ENCODE measurements at regions not wholly inside any gene's neighbourhood (a gene's known extent, or its start where the extent isn't known, plus 50 kb on each side); places are given as distances from the start of the nearest gene placed in this dataset.

GRCh38 chr1:202069662-202070061 lies 53.1 kb upstream of the GPR37L1 start:
- Histone ChIP-seq H3K18ac (ENCODE audit: extremely low read depth, low read length) (no peak overlapping the region; the same call in 1 of the 2 replicates), H2BK12ac (ENCODE audit: low read depth, low read length) (no peak overlapping the region), H3K36me3 (ENCODE audit: control insufficient read depth in 2 of 4, insufficient read depth in 4 of 4, low read length in 3 of 4) (no peaks in the 10 kb centered on the region), H3K14ac (ENCODE audit: insufficient read length) (no peak overlapping the region), H3K27me3 (replicated peaks in 1 of 4; ENCODE audit: control insufficient read depth in 3 of 4, extremely low read depth in 1 of 4, insufficient read depth in 3 of 4, low read length in 3 of 4) (no peaks in the 10 kb centered on the region), H3K27ac (ENCODE audit: low read depth, low read length) (no peak overlapping the region), H2BK20ac (ENCODE audit: low read length) (peak overlapping the region; percentile 61; the same call in 1 of the 2 replicates), H2AFZ (ENCODE audit: low read length) (no peak overlapping the region), H2BK120ac (replicated peaks; ENCODE audit: low read depth, low read length) (no peak overlapping the region), H3K9ac (replicated peaks in 1 of 4; ENCODE audit: extremely low read depth in 1 of 4, low read depth in 3 of 4, low read length in 3 of 4) (no peak overlapping the region), H3K79me1 (ENCODE audit: low read depth, low read length) (no peaks in the 10 kb centered on the region), H4K91ac (replicated peaks; ENCODE audit: insufficient read length, low read length) (no peak overlapping the region), H3K23me2 (ENCODE audit: low read depth, low read length) (no peaks in the 10 kb centered on the region), H4K5ac (ENCODE audit: insufficient read length, low read depth, low read length) (no peak overlapping the region), H3K9me3 (ENCODE audit: insufficient read depth in 2 of 2, low read depth in 1 of 2, low read length in 1 of 2) (no peaks in the 10 kb centered on the region), H3K56ac (replicated peaks; ENCODE audit: insufficient read length, low read depth, low read length) (no peak overlapping the region), H3K4ac (replicated peaks; ENCODE audit: insufficient read length, low read depth, low read length) (no peak overlapping the region), H3K79me2 (ENCODE audit: control insufficient read depth in 1 of 2, insufficient read depth in 2 of 2, low read length in 2 of 2) (no peaks in the 10 kb centered on the region), H3K4me2 (ENCODE audit: insufficient read depth in 1 of 2, low read depth in 2 of 2, low read length in 2 of 2) (no peak overlapping the region), H4K20me1 (replicated peaks in 1 of 2; ENCODE audit: control insufficient read depth in 1 of 2, insufficient read depth in 2 of 2, low read length in 2 of 2) (no peaks in the 10 kb centered on the region), H2BK5ac (ENCODE audit: low read depth, low read length) (no peak overlapping the region), H3K4me3 (ENCODE audit: extremely low read depth in 1 of 4, insufficient read depth in 2 of 4, low read depth in 3 of 4, low read length in 4 of 4) (no peak overlapping the region), H3K4me1 (replicated peaks in 1 of 4; ENCODE audit: control insufficient read depth in 3 of 4, insufficient read depth in 4 of 4, low read length in 3 of 4) (no peaks in the 10 kb centered on the region; a peak in 1 of 7 replicates), H2BK15ac (ENCODE audit: low read length) (no peak overlapping the region), H3K23ac (ENCODE audit: insufficient read length) (no peak overlapping the region), H4K8ac (ENCODE audit: extremely low read depth, insufficient read depth, low read length) (no peak overlapping the region), H2AK5ac (ENCODE audit: low read depth, low read length) (no peak overlapping the region)
- POLR2A ChIA-PET (ENCODE audit: partially characterized antibody): interaction anchor here (0.6 to 1.3 kb wide), 4 partner anchors 16 to 1793 kb away, joined by 3 to 4 read pairs (median 3); partner anchors contain the start of gene ELF3
- CTCF ChIA-PET (ENCODE audit: partially characterized antibody): interaction anchor here (1.3 kb wide), 1 partner anchor 66 kb away, joined by 3 read pairs; no protein-coding TSS in a partner anchor
- DNase-seq (ENCODE audit: low read depth in 1 of 2, low spot score in 2 of 2) (no peak), FAIRE-seq (no peak)
- WGBS, 2 experiments (ENCODE audit: extremely low coverage in 1 of 2, insufficient coverage in 1 of 2, insufficient read length in 1 of 2, insufficient replicate concordance in 2 of 2, low coverage in 1 of 2, low lambda C conversion rate in 2 of 2, missing lambda C conversion rate in 1 of 2): 98% methylated on average over 4 of the region's 4 CpGs; no CpG with 5 or more reads in 1 of the 2 experiments
- no peak for TF ChIP-seq CEBPB (IDR thresholded peaks at IDR 0.05; ENCODE audit: low read depth, low read length)
- TF ChIP-seq NANOG (IDR thresholded peaks at IDR 0.05; ENCODE audit: insufficient read depth, low read depth, low read length, poor library complexity, severe bottlenecking): no peak
- TF ChIP-seq CHD2 (IDR thresholded peaks at IDR 0.05; ENCODE audit: low read length): no peak
- no peak for TF ChIP-seq TEAD4 (IDR thresholded peaks at IDR 0.05; ENCODE audit: low read depth, low read length)
- TF ChIP-seq YY1 (IDR thresholded peaks at IDR 0.05; ENCODE audit: low read depth, low read length): no peak

Measured in H1 (cell line).